ENCODE measurements at regions not wholly inside any gene's neighbourhood (a gene's known extent, or its start where the extent isn't known, plus 50 kb on each side); places are given as distances from the start of the nearest gene placed in this dataset.

- H3K27me3 Mint-ChIP-seq (ENCODE audit: unreplicated experiment): no peaks in the 10 kb centered on the region
- DNase-seq: no peak
- H3K36me3 Mint-ChIP-seq (ENCODE audit: unreplicated experiment): no peaks in the 10 kb centered on the region
- no peaks in the 10 kb centered on the region for H3K9me3 Mint-ChIP-seq (ENCODE audit: unreplicated experiment)
- no peak overlapping the region for H3K27ac Mint-ChIP-seq (ENCODE audit: unreplicated experiment)
- peaks cover 3% of the 10 kb centered on the region for H3K4me1 Mint-ChIP-seq (ENCODE audit: low read depth, unreplicated experiment)
- TF ChIP-seq, protein P1, sequence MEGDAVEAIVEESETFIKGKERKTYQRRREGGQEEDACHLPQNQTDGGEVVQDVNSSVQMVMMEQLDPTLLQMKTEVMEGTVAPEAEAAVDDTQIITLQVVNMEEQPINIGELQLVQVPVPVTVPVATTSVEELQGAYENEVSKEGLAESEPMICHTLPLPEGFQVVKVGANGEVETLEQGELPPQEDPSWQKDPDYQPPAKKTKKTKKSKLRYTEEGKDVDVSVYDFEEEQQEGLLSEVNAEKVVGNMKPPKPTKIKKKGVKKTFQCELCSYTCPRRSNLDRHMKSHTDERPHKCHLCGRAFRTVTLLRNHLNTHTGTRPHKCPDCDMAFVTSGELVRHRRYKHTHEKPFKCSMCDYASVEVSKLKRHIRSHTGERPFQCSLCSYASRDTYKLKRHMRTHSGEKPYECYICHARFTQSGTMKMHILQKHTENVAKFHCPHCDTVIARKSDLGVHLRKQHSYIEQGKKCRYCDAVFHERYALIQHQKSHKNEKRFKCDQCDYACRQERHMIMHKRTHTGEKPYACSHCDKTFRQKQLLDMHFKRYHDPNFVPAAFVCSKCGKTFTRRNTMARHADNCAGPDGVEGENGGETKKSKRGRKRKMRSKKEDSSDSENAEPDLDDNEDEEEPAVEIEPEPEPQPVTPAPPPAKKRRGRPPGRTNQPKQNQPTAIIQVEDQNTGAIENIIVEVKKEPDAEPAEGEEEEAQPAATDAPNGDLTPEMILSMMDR (IDR thresholded peaks at IDR 0.05; ENCODE audit: partially characterized antibody, unreplicated experiment): no peak
- no peak overlapping the region for H3K4me3 Mint-ChIP-seq (ENCODE audit: unreplicated experiment)
Measured at GRCh38 chr5:5930561-5930960, 447.8 kb downstream of the MED10 start.

DNA sequence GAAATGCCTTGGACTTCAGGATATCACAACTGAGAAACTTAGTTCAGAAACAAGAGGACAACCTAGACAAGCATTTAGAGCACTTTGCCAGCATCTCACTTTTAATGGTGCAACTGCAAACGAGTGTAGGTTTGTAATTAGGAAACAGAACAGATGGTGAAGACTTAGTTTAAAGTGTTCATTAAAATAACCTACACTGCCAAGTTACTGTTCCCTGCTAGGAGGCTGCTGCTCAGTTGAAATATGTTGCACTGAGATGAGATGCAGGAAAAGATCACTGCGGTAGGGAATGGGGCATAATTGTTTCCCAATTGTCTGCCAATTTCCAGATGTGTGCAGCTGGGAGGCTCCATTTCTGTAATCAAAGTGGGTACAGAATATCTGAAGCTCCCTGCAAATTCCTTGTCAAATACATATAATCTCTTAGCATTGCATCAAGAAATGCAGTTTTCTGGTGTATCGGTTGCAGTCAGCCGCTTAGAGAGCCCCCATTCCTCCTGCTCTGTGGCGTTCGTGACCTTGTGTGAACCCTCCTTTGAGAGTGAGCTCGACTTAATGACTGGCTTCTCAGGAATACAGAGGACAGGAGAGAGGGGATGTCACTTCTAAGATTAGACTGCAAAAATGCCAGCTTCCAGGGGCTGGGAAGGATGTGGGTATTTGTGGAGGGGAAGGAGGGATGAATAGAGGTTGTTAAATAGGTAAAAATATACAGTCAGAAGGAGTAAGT lies 448.9 kb downstream of the MED10 start:
- peaks cover 3% of the 10 kb centered on the region for H3K4me1 Mint-ChIP-seq (ENCODE audit: low read depth, unreplicated experiment)
- H3K27ac Mint-ChIP-seq (ENCODE audit: unreplicated experiment): no peak overlapping the region
- no peaks in the 10 kb centered on the region for H3K36me3 Mint-ChIP-seq (ENCODE audit: unreplicated experiment)
- TF ChIP-seq, protein P1 (IDR thresholded peaks at IDR 0.05; ENCODE audit: partially characterized antibody, unreplicated experiment): no peak
- no peak overlapping the region for H3K4me3 Mint-ChIP-seq (ENCODE audit: unreplicated experiment)
- H3K9me3 Mint-ChIP-seq (ENCODE audit: unreplicated experiment): no peaks in the 10 kb centered on the region
- DNase-seq: no peak
- no peaks in the 10 kb centered on the region for H3K27me3 Mint-ChIP-seq (ENCODE audit: unreplicated experiment)

DNA sequence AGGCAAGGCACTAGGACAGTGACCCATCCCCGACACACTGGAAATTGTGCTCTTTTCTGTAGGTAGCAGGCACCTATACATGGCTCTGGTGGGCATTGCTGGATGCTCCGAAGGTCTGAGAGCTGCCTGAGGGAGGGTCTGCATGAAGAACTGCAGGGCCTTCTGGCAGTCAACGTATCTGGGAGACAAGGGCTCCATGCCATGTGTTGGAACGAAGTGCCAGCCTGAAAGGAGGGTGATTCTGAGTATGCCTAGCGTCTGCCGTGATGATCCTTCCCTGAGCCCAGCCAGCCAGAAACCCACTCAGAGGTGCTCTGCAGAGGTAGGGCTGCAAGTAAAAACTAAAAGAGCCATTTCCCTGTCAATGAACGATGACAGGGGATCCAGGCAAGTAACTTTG lies 453.2 kb downstream of the MED10 start:
- DNase-seq: no peak
- H3K4me3 Mint-ChIP-seq (ENCODE audit: unreplicated experiment): no peak overlapping the region
- H3K4me1 Mint-ChIP-seq (ENCODE audit: low read depth, unreplicated experiment): peaks cover 3% of the 10 kb centered on the region
- TF ChIP-seq, protein P1 (IDR thresholded peaks at IDR 0.05; ENCODE audit: partially characterized antibody, unreplicated experiment): no peak
- no peaks in the 10 kb centered on the region for H3K36me3 Mint-ChIP-seq (ENCODE audit: unreplicated experiment)
- H3K27me3 Mint-ChIP-seq (ENCODE audit: unreplicated experiment): no peaks in the 10 kb centered on the region
- H3K9me3 Mint-ChIP-seq (ENCODE audit: unreplicated experiment): no peaks in the 10 kb centered on the region
- H3K27ac Mint-ChIP-seq (ENCODE audit: unreplicated experiment): no peak overlapping the region

DNA sequence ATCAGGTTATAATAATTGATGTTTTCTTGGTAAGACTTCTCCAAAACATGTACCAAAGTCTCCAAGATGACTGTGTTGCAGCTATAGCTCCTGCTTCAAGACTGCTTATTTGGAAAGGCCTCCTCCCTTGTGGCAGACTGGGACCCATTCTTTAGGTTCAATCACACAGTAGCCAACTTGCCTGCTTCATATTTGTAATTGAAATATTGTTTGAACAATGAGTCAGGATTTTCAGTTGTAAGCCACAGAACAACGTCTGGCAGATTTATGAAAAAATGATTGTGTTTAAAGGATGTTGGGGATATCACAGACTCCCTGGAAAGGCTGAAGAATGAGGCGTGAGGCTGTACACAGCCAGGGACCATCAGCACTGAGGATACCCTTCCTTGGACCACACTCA lies 458.9 kb downstream of the MED10 start:
- no peak for DNase-seq
- Mint-ChIP-seq H3K27me3 (ENCODE audit: unreplicated experiment) (no peaks in the 10 kb centered on the region), H3K4me1 (ENCODE audit: low read depth, unreplicated experiment) (no peaks in the 10 kb centered on the region), H3K27ac (ENCODE audit: unreplicated experiment) (no peak overlapping the region), H3K36me3 (ENCODE audit: unreplicated experiment) (no peaks in the 10 kb centered on the region), H3K9me3 (ENCODE audit: unreplicated experiment) (no peaks in the 10 kb centered on the region), H3K4me3 (ENCODE audit: unreplicated experiment) (no peak overlapping the region)
- TF ChIP-seq, protein P1 (IDR thresholded peaks at IDR 0.05; ENCODE audit: partially characterized antibody, unreplicated experiment): no peak

GRCh38 chr5:5906778-5907177 lies 471.6 kb downstream of the MED10 start:
- no peaks in the 10 kb centered on the region for H3K36me3 Mint-ChIP-seq (ENCODE audit: unreplicated experiment)
- no peak overlapping the region for H3K4me3 Mint-ChIP-seq (ENCODE audit: unreplicated experiment)
- no peak for DNase-seq
- H3K27me3 Mint-ChIP-seq (ENCODE audit: unreplicated experiment): no peaks in the 10 kb centered on the region
- TF ChIP-seq, protein P1 (IDR thresholded peaks at IDR 0.05; ENCODE audit: partially characterized antibody, unreplicated experiment): no peak
- no peaks in the 10 kb centered on the region for H3K9me3 Mint-ChIP-seq (ENCODE audit: unreplicated experiment)
- no peaks in the 10 kb centered on the region for H3K4me1 Mint-ChIP-seq (ENCODE audit: low read depth, unreplicated experiment)
- H3K27ac Mint-ChIP-seq (ENCODE audit: unreplicated experiment): no peak overlapping the region

All from glutamatergic neuron (in vitro differentiated cells).